H1 (cell line): ENCODE measurements at regions not wholly inside any gene's neighbourhood (a gene's known extent, or its start where the extent isn't known, plus 50 kb on each side); places are given as distances from the start of the nearest gene placed in this dataset.

Experiments used
- CTCF ChIA-PET: fragments of 300-600 bp; sonication (Branson Sonifier 250); formaldehyde crosslinking; loops from one replicate; lab custom pipeline; 2021; ENCODE audit not compliant: partially characterized antibody; lab: Charles Lee
- POLR2A ChIA-PET: fragments of 300-600 bp; sonication (Branson Sonifier 250); formaldehyde crosslinking; loops from one replicate; lab custom pipeline; 2021; ENCODE audit warnings: inconsistent platforms; ENCODE audit not compliant: partially characterized antibody; lab: Charles Lee
- DNase-seq, 2 experiments: peaks; one replicate each; pipeline versions ENCODE4 v3.0.0 to v3.0.0-alpha.2; 2010 to 2022; ENCODE audit warnings: low spot score in 2 of 2, low read depth in 1 of 2, mixed read lengths in 1 of 2
- FAIRE-seq: peaks from 2 replicates; lab custom pipeline; 2011; peaks lifted over from hg19 to GRCh38; lab: Jason Lieb, UNC
- H2AFZ ChIP-seq: 2 replicates; pipeline ENCODE4 v1.8.1; 2012; ENCODE audit warnings: low read length, inconsistent platforms
- H2AK5ac ChIP-seq: 2 replicates; pipeline ENCODE4 v1.6.1; 2013; ENCODE audit warnings: low read depth, low read length
- H2BK120ac ChIP-seq: replicated peaks from 2 replicates; pipeline ENCODE3; 2013; ENCODE audit warnings: low read depth, low read length, inconsistent platforms
- H2BK12ac ChIP-seq: 2 replicates; pipeline ENCODE4 v1.6.1; 2013; ENCODE audit warnings: low read depth, low read length
- H2BK15ac ChIP-seq: 2 replicates; pipeline ENCODE4 v1.6.1; 2013; ENCODE audit warnings: low read length
- H2BK20ac ChIP-seq: 2 replicates; pipeline ENCODE4 v1.6.1; 2013; ENCODE audit warnings: low read length
- H2BK5ac ChIP-seq: 2 replicates; pipeline ENCODE4 v1.6.1; 2013; ENCODE audit warnings: low read depth, low read length
- H3K14ac ChIP-seq: 2 replicates; pipeline ENCODE4 v1.6.1; 2013; ENCODE audit warnings: inconsistent platforms; ENCODE audit not compliant: insufficient read length
- H3K18ac ChIP-seq: 2 replicates; pipeline ENCODE4 v1.6.1; 2013; ENCODE audit warnings: low read length; ENCODE audit errors: extremely low read depth
- H3K23ac ChIP-seq: 2 replicates; pipeline ENCODE4 v1.6.1; 2013; ENCODE audit warnings: inconsistent platforms; ENCODE audit not compliant: insufficient read length
- H3K23me2 ChIP-seq: 2 replicates; pipeline ENCODE4 v1.6.1; 2013; ENCODE audit warnings: low read depth, low read length
- H3K27ac ChIP-seq: 2 replicates; pipeline ENCODE4 v1.6.1; 2011; ENCODE audit warnings: low read depth, low read length, inconsistent platforms
- H3K27me3 ChIP-seq, 4 experiments: replicated peaks in 1 of 4; 1 replicate in 1 of 4; 2 replicates in 3 of 4; pipeline versions ENCODE4 v1.6.1 to v1.8.1; 2011 to 2013; ENCODE audit warnings: low read length in 3 of 4, mild to moderate bottlenecking in 3 of 4, inconsistent platforms in 2 of 4, mixed read lengths in 2 of 4, moderate library complexity in 1 of 4; ENCODE audit not compliant: control insufficient read depth in 3 of 4, insufficient read depth in 3 of 4; ENCODE audit errors: extremely low read depth in 1 of 4
- H3K36me3 ChIP-seq, 4 experiments: 2 replicates each; pipeline versions ENCODE4 v1.6.1 to v1.8.1; 2011 to 2013; ENCODE audit warnings: mild to moderate bottlenecking in 4 of 4, low read length in 3 of 4, moderate library complexity in 2 of 4, control low read depth in 1 of 4, inconsistent platforms in 1 of 4; ENCODE audit not compliant: insufficient read depth in 4 of 4, control insufficient read depth in 2 of 4
- H3K4ac ChIP-seq: replicated peaks from 2 replicates; pipeline ENCODE3; 2013; ENCODE audit warnings: low read length, low read depth, mixed read lengths, inconsistent platforms; ENCODE audit not compliant: insufficient read length
- H3K4me1 ChIP-seq, 4 experiments: replicated peaks in 1 of 4; 1 replicate in 1 of 4; 2 replicates in 3 of 4; pipeline versions ENCODE4 v1.6.1 to v1.8.1; 2011 to 2013; ENCODE audit warnings: low read length in 3 of 4, inconsistent platforms in 2 of 4, mixed read lengths in 1 of 4; ENCODE audit not compliant: insufficient read depth in 4 of 4, control insufficient read depth in 3 of 4
- H3K4me2 ChIP-seq, 2 experiments: 2 replicates each; pipeline versions ENCODE4 v1.6.1 to v1.8.1; 2011 to 2013; ENCODE audit warnings: low read depth in 2 of 2, low read length in 2 of 2, control low read depth in 1 of 2, inconsistent platforms in 1 of 2, mild to moderate bottlenecking in 1 of 2; ENCODE audit not compliant: insufficient read depth in 1 of 2
- H3K4me3 ChIP-seq, 4 experiments: fragments of 200-600, 300-600 bp in 1 of 4; sonication (generic), shearing (Covaris generic), sonication (Bioruptor Twin) in 1 of 4; 2 replicates each; pipeline versions ENCODE4 v1.5.1 to v1.8.1; 2011 to 2016; ENCODE audit warnings: low read length in 4 of 4, low read depth in 3 of 4, control low read depth in 2 of 4, inconsistent platforms in 2 of 4, mild to moderate bottlenecking in 2 of 4, mixed read lengths in 1 of 4, moderate library complexity in 1 of 4; ENCODE audit not compliant: insufficient read depth in 2 of 4; ENCODE audit errors: extremely low read depth in 1 of 4
- H3K56ac ChIP-seq: replicated peaks from 2 replicates; pipeline ENCODE3; 2013; ENCODE audit warnings: low read depth, mild to moderate bottlenecking, mixed read lengths, low read length, inconsistent platforms; ENCODE audit not compliant: insufficient read length
- H3K79me1 ChIP-seq: 2 replicates; pipeline ENCODE4 v1.6.1; 2013; ENCODE audit warnings: low read depth, low read length, control low read depth
- H3K79me2 ChIP-seq, 2 experiments: 2 replicates each; pipeline versions ENCODE4 v1.6.1 to v1.8.1; 2012 to 2013; ENCODE audit warnings: low read length in 2 of 2, mild to moderate bottlenecking in 2 of 2, inconsistent platforms in 1 of 2; ENCODE audit not compliant: insufficient read depth in 2 of 2, control insufficient read depth in 1 of 2
- H3K9ac ChIP-seq, 4 experiments: replicated peaks in 1 of 4; 1 replicate in 1 of 4; 2 replicates in 3 of 4; pipeline versions ENCODE4 v1.6.1 to v1.8.1; 2011 to 2013; ENCODE audit warnings: low read depth in 3 of 4, low read length in 3 of 4, control low read depth in 2 of 4, mild to moderate bottlenecking in 2 of 4, moderate library complexity in 2 of 4, inconsistent platforms in 1 of 4; ENCODE audit errors: extremely low read depth in 1 of 4
- H3K9me3 ChIP-seq, 2 experiments: 2 replicates each; pipeline versions ENCODE4 v1.6.1 to v1.8.1; 2012 to 2013; ENCODE audit warnings: mild to moderate bottlenecking in 2 of 2, moderate library complexity in 2 of 2, control low read depth in 1 of 2, inconsistent platforms in 1 of 2, low read depth in 1 of 2, low read length in 1 of 2, mixed read lengths in 1 of 2; ENCODE audit not compliant: insufficient read depth in 2 of 2
- H4K20me1 ChIP-seq, 2 experiments: replicated peaks in 1 of 2; 2 replicates each; pipeline versions ENCODE3 to v1.8.1; 2011 to 2013; ENCODE audit warnings: inconsistent platforms in 2 of 2, low read length in 2 of 2, mild to moderate bottlenecking in 1 of 2; ENCODE audit not compliant: insufficient read depth in 2 of 2, control insufficient read depth in 1 of 2
- H4K5ac ChIP-seq: 2 replicates; pipeline ENCODE4 v1.6.1; 2013; ENCODE audit warnings: low read length, low read depth, mixed read lengths, inconsistent platforms; ENCODE audit not compliant: insufficient read length
- H4K8ac ChIP-seq: 2 replicates; pipeline ENCODE4 v1.8.0; 2013; ENCODE audit warnings: mild to moderate bottlenecking, moderate library complexity, low read length, inconsistent platforms; ENCODE audit not compliant: insufficient read depth; ENCODE audit errors: extremely low read depth
- H4K91ac ChIP-seq: replicated peaks from 2 replicates; pipeline ENCODE3; 2013; ENCODE audit warnings: low read length, mixed read lengths, inconsistent platforms; ENCODE audit not compliant: insufficient read length
- BCL11A ChIP-seq, 2 experiments: IDR thresholded peaks; one replicate each; pipeline ENCODE4 v1.6.1; 2011; ENCODE audit warnings: low read depth in 2 of 2, low read length in 2 of 2, mild to moderate bottlenecking in 2 of 2
- CHD1 ChIP-seq: IDR thresholded peaks from 2 replicates; pipeline ENCODE4 v1.6.1; 2012; ENCODE audit warnings: low read depth, low read length, improper control_type of control experiment
- CTBP2 ChIP-seq: IDR thresholded peaks from 2 replicates; pipeline ENCODE4 v1.7.0; 2011; ENCODE audit warnings: borderline replicate concordance, mild to moderate bottlenecking, moderate library complexity, mixed read lengths, low read length; ENCODE audit not compliant: insufficient read depth, insufficient read length
- EP300 ChIP-seq, 2 experiments: IDR thresholded peaks; 1 replicate in 1 of 2; 2 replicates in 1 of 2; pipeline ENCODE4 v1.6.1; 2011 to 2012; ENCODE audit warnings: low read depth in 2 of 2, low read length in 2 of 2, mild to moderate bottlenecking in 2 of 2, borderline replicate concordance in 1 of 2, inconsistent platforms in 1 of 2, moderate library complexity in 1 of 2
- HDAC2 ChIP-seq, 2 experiments: fragments of 300-600 bp in 1 of 2; sonication (generic) in 1 of 2; IDR thresholded peaks; 2 replicates each; pipeline ENCODE4 v1.6.1; 2011 to 2012; ENCODE audit warnings: low read depth in 2 of 2, low read length in 2 of 2, mild to moderate bottlenecking in 2 of 2, moderate library complexity in 2 of 2, borderline replicate concordance in 1 of 2, inconsistent platforms in 1 of 2
- RBBP5 ChIP-seq: IDR thresholded peaks from 2 replicates; pipeline ENCODE4 v1.7.1; 2012; ENCODE audit warnings: low read depth, mild to moderate bottlenecking, inconsistent platforms, low read length, moderate library complexity, borderline replicate concordance
- RXRA ChIP-seq: IDR thresholded peaks from 2 replicates; pipeline ENCODE4 v1.6.1; 2011; ENCODE audit warnings: low read depth, mild to moderate bottlenecking, low read length, moderate library complexity; ENCODE audit not compliant: insufficient read depth
- SIRT6 ChIP-seq: IDR thresholded peaks from one replicate; pipeline ENCODE4 v1.7.1; 2012; ENCODE audit warnings: low read length, inconsistent platforms
- SP1 ChIP-seq: IDR thresholded peaks from 2 replicates; pipeline ENCODE4 v1.6.1; 2011; ENCODE audit warnings: low read depth, low read length
- TEAD4 ChIP-seq: IDR thresholded peaks from 2 replicates; pipeline ENCODE4 v1.6.1; 2012; ENCODE audit warnings: low read depth, low read length, inconsistent platforms, mixed read lengths

DNA sequence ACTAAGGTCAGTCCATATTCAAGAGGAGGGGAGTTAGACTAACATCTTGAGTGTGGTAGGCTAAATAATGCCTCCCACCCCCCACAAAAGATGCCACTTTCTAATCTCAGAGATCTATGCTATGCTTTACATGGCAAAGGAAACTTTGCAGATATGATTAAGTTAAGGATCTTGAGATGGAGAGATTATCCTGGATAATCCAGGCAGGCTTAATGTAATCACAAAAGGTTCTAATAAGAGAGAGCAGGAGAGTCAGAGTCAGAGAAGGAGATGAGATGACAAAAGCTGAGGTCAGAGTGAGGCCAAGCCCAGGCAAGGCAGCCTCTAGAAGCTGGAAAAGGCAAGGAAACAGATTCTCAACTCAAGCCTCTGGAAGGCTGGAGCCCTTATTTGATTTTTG is 1011.6 kb downstream of the PCDH9 start:
- no peak overlapping the region for H4K91ac ChIP-seq
- H3K18ac ChIP-seq, result no peak overlapping the region
- no peak for TF ChIP-seq BCL11A (IDR thresholded peaks at IDR 0.05; ENCODE audit: low read depth in 2 of 2, low read length in 2 of 2)
- no peak for TF ChIP-seq SIRT6
- no peak for TF ChIP-seq CTBP2
- TF ChIP-seq RXRA, result no peak
- TF ChIP-seq HDAC2 (IDR thresholded peaks at IDR 0.05; ENCODE audit: borderline replicate concordance in 1 of 2, low read depth in 2 of 2, low read length in 2 of 2), result no peak
- TF ChIP-seq EP300 (IDR thresholded peaks at IDR 0.05; ENCODE audit: borderline replicate concordance in 1 of 2, low read depth in 2 of 2, low read length in 2 of 2), result no peak
- TF ChIP-seq RBBP5, result no peak
- no peak for TF ChIP-seq CHD1
- no peak for TF ChIP-seq TEAD4
- no peak for TF ChIP-seq SP1
- no peak overlapping the region for H3K4me3 ChIP-seq
- no peaks in the 10 kb centered on the region for H3K36me3 ChIP-seq
- ChIA-PET CTCF (no interaction called here), POLR2A (no interaction called here)
- no peaks in the 10 kb centered on the region for H3K79me1 ChIP-seq
- no peak overlapping the region for H2AFZ ChIP-seq
- H3K27ac ChIP-seq, result no peak overlapping the region
- no peak overlapping the region for H4K8ac ChIP-seq
- no peak overlapping the region for H3K4me2 ChIP-seq
- H2BK120ac ChIP-seq, result no peak overlapping the region
- H3K79me2 ChIP-seq, result no peaks in the 10 kb centered on the region
- H3K4me1 ChIP-seq, result peaks cover 0 to 3% (median 0%) of the 10 kb centered on the region in 4 experiments; a peak in 1 of 7 replicates
- no peak overlapping the region for H2BK12ac ChIP-seq
- H3K9ac ChIP-seq, result no peak overlapping the region
- no peak overlapping the region for H4K5ac ChIP-seq
- H3K9me3 ChIP-seq, result no peaks in the 10 kb centered on the region
- no peak overlapping the region for H2BK20ac ChIP-seq
- no peaks in the 10 kb centered on the region for H3K23me2 ChIP-seq
- H2AK5ac ChIP-seq, result no peak overlapping the region
- H3K27me3 ChIP-seq, result peaks cover 14 to 54% (median 40%) of the 10 kb centered on the region in 4 experiments
- no peak overlapping the region for H3K14ac ChIP-seq
- H3K4ac ChIP-seq, result no peak overlapping the region
- FAIRE-seq, result no peak
- H2BK15ac ChIP-seq, result no peak overlapping the region
- H3K23ac ChIP-seq, result no peak overlapping the region
- H3K56ac ChIP-seq, result no peak overlapping the region
- no peak overlapping the region for H2BK5ac ChIP-seq
- H4K20me1 ChIP-seq, result no peaks in the 10 kb centered on the region
- no peak for DNase-seq
